HepG2 (cell line): ENCODE measurements at regions not wholly inside any gene's neighbourhood (a gene's known extent, or its start where the extent isn't known, plus 50 kb on each side); places are given as distances from the start of the nearest gene placed in this dataset.

Experiments used
- ATAC-seq: fragments of 200-7000 bp; cut with Tn5 transposase; 3 replicates; pipeline ENCODE4 v1.9.1; 2020; ENCODE audit warnings: mild to moderate bottlenecking, moderate library complexity
- BruUV-seq: library from RNA; stranded (reverse); fragments of 400-500 nt; replicated peaks from 2 replicates; lab custom pipeline; 2021; lab: Mats Ljungman, UMichigan
- CTCF ChIA-PET: fragments of 300-600 bp; formaldehyde crosslinking; extraction: SDS; loops from one replicate; lab custom pipeline; 2021; ENCODE audit warnings: low total read pairs, inconsistent platforms, low intra/inter-chr PET ratio; lab: Yijun Ruan, JAX
- POLR2A ChIA-PET: fragments of 350-600 bp; sonication (Branson Sonifier 250); formaldehyde crosslinking; loops from one replicate; lab custom pipeline; 2020; ENCODE audit warnings: antibody characterized with exemption, inconsistent platforms; lab: Yijun Ruan, JAX
- DNase-seq: peaks from one replicate; pipeline ENCODE4 v3.0.0-alpha.2; 2015; ENCODE audit warnings: low spot score
- FAIRE-seq: peaks from 3 replicates; lab custom pipeline; 2011; peaks lifted over from hg19 to GRCh38; lab: Jason Lieb, UNC
- H2AFZ ChIP-seq: one replicate; pipeline ENCODE4 v1.6.1; 2011; ENCODE audit warnings: low read length, inconsistent platforms
- H3K27ac ChIP-seq: fragments of 300-600 bp; 3 replicates; pipeline ENCODE4 v1.8.0; 2011; ENCODE audit warnings: mixed run types, mild to moderate bottlenecking, mixed read lengths, low read length, inconsistent platforms; ENCODE audit not compliant: insufficient read depth; ENCODE audit errors: extremely low read length
- H3K27me3 ChIP-seq, 2 experiments: fragments of 200-600 bp in 1 of 2; 2 replicates in 1 of 2; 3 replicates in 1 of 2; pipeline versions ENCODE4 v1.6.0 to v1.8.0; 2011; ENCODE audit warnings: low read length in 2 of 2, mild to moderate bottlenecking in 2 of 2, moderate library complexity in 2 of 2, inconsistent platforms in 1 of 2; ENCODE audit not compliant: insufficient read depth in 2 of 2, control insufficient read depth in 1 of 2
- H3K36me3 ChIP-seq, 2 experiments: fragments of 200-600 bp in 1 of 2; replicated peaks in 1 of 2; 2 replicates in 1 of 2; 3 replicates in 1 of 2; pipeline versions ENCODE4 v1.5.1 to v1.8.0; 2011; ENCODE audit warnings: low read length in 2 of 2, inconsistent platforms in 1 of 2; ENCODE audit not compliant: insufficient read depth in 2 of 2, control insufficient read depth in 1 of 2
- H3K4me1 ChIP-seq: 2 replicates; pipeline ENCODE4 v1.5.1; 2012; ENCODE audit warnings: low read length, inconsistent platforms; ENCODE audit not compliant: insufficient read depth
- H3K4me2 ChIP-seq: 2 replicates; pipeline ENCODE4 v1.6.0; 2011; ENCODE audit warnings: low read depth, low read length, inconsistent platforms
- H3K4me3 ChIP-seq, 3 experiments: fragments of 200-600 bp in 1 of 3; sonication (generic), shearing (Covaris generic) in 1 of 3; replicated peaks in 1 of 3; 2 replicates each; pipeline ENCODE4 v1.5.1; 2011 to 2016; ENCODE audit warnings: low read length in 3 of 3, inconsistent platforms in 2 of 3, low read depth in 2 of 3, mild to moderate bottlenecking in 2 of 3, control low read depth in 1 of 3, mixed read lengths in 1 of 3; ENCODE audit not compliant: insufficient read depth in 1 of 3
- H3K79me2 ChIP-seq: one replicate; pipeline ENCODE4 v1.6.1; 2011; ENCODE audit warnings: low read length, inconsistent platforms; ENCODE audit not compliant: insufficient read depth
- H3K9ac ChIP-seq: 2 replicates; pipeline ENCODE4 v1.6.0; 2011; ENCODE audit warnings: mild to moderate bottlenecking, low read depth, low read length, inconsistent platforms; ENCODE audit not compliant: insufficient read depth
- H3K9me3 ChIP-seq: 2 replicates; pipeline ENCODE4 v1.5.1; 2012; ENCODE audit warnings: mild to moderate bottlenecking, low read length
- H4K20me1 ChIP-seq: 2 replicates; pipeline ENCODE4 v1.6.0; 2011; ENCODE audit warnings: inconsistent platforms, mild to moderate bottlenecking, low read length, moderate library complexity; ENCODE audit not compliant: insufficient read depth
- ARID4A ChIP-seq: sonication (generic); formaldehyde crosslinking; IDR thresholded peaks from 2 replicates; pipeline ENCODE4 v1.5.0; 2020; ENCODE audit warnings: mild to moderate bottlenecking, missing genetic modification reagents, borderline replicate concordance
- HNF1A ChIP-seq, 2 experiments: sonication (generic) in 1 of 2; formaldehyde crosslinking in 1 of 2; IDR thresholded peaks; 2 replicates each; pipeline versions ENCODE4 v1.4.0 to v1.6.1; 2016 to 2020; ENCODE audit warnings: borderline replicate concordance in 1 of 2, low read depth in 1 of 2, mild to moderate bottlenecking in 1 of 2, missing genetic modification reagents in 1 of 2
- KDM3A ChIP-seq: IDR thresholded peaks from 2 replicates; pipeline ENCODE4 v1.6.1; 2018; ENCODE audit warnings: low read depth, missing compliant biosample characterization
- KLF15 ChIP-seq: sonication (generic); formaldehyde crosslinking; IDR thresholded peaks from 2 replicates; pipeline ENCODE4 v1.8.1; 2023; ENCODE audit warnings: borderline replicate concordance, mild to moderate bottlenecking, inconsistent platforms, missing genetic modification reagents, mixed read lengths
- PLRG1 ChIP-seq: fragments of 450-650 bp; conservative IDR thresholded peaks from 2 replicates; pipeline ENCODE4 v1.6.1; 2016
- TEAD3 ChIP-seq: optimal IDR thresholded peaks from 2 replicates; pipeline ENCODE3; 2016; ENCODE audit warnings: borderline replicate concordance
- ZFP37 ChIP-seq: sonication (generic); formaldehyde crosslinking; IDR thresholded peaks from 2 replicates; pipeline ENCODE4 v1.4.0; 2020; ENCODE audit warnings: missing genetic modification reagents, borderline replicate concordance
- ZNF639 ChIP-seq: conservative IDR thresholded peaks from 2 replicates; pipeline ENCODE4 v1.6.1; 2018; ENCODE audit warnings: missing genetic modification reagents
- ZNF878 ChIP-seq: sonication (generic); formaldehyde crosslinking; IDR thresholded peaks from 2 replicates; pipeline ENCODE4 v1.8.1; 2023; ENCODE audit warnings: mild to moderate bottlenecking, missing genetic modification reagents, moderate library complexity
- WGBS: methylation state at CpG from one replicate; pipeline ENCODE4 v1.1.6; 2017; ENCODE audit warnings: low lambda C conversion rate; 5-methylcytosine and 5-hydroxymethylcytosine counted together
- in situ Hi-C: cut with HindIII; loops from 2 replicates; pipeline ENCODE4 v1.10.0; 2017; ENCODE audit warnings: low pct_unique_long_range_greater_than_20kb; ENCODE audit not compliant: extremely low pct_ligation_motif_present
- intact Hi-C: fragments of 100-400 bp; cut with micrococcal nuclease; formaldehyde crosslinking; loops from one replicate; pipeline ENCODE4 v1.10.0; 2022; ENCODE audit not compliant: unreplicated experiment

GRCh38 chr10:35794703-35795102 lies 152.6 kb upstream of the FZD8 start:
- H2AFZ ChIP-seq = no peak overlapping the region
- WGBS = 43% methylated on average over 8 of the region's 12 CpGs
- H3K4me3 ChIP-seq = no peak overlapping the region
- H3K4me1 ChIP-seq = no peaks in the 10 kb centered on the region
- H4K20me1 ChIP-seq = no peaks in the 10 kb centered on the region
- H3K27me3 ChIP-seq = no peaks in the 10 kb centered on the region
- no peak for FAIRE-seq
- no peaks in the 10 kb centered on the region for H3K36me3 ChIP-seq
- H3K79me2 ChIP-seq = no peaks in the 10 kb centered on the region
- ATAC-seq = no peak; the same call in 2 of the 3 replicates
- H3K27ac ChIP-seq = no peak overlapping the region
- DNase-seq = no peak
- ChIA-PET POLR2A (no interaction called here), CTCF (no interaction called here)
- no peaks in the 10 kb centered on the region for H3K9me3 ChIP-seq
- H3K9ac ChIP-seq = no peak overlapping the region
- intact Hi-C loops = no loop called here
- H3K4me2 ChIP-seq = no peak overlapping the region
- BruUV-seq = no TSS peak
- in situ Hi-C loops = no loop called here
- no peak for TF ChIP-seq PLRG1
- TF ChIP-seq ZFP37 (CRISPR knock-in tag) = no peak
- no peak for TF ChIP-seq KDM3A
- TF ChIP-seq HNF1A (IDR thresholded peaks at IDR 0.05; ENCODE audit: low read depth) = no peak
- no peak for TF ChIP-seq HNF1A (CRISPR knock-in tag; IDR thresholded peaks at IDR 0.05; ENCODE audit: borderline replicate concordance)
- no peak for TF ChIP-seq ZNF878 (CRISPR knock-in tag)
- no peak for TF ChIP-seq TEAD3 (CRISPR knock-in tag)
- TF ChIP-seq ZNF639 = no peak
- no peak for TF ChIP-seq ARID4A (CRISPR knock-in tag)
- no peak for TF ChIP-seq KLF15 (CRISPR knock-in tag)
